HG03060 (cell line): ENCODE measurements at regions not wholly inside any gene's neighbourhood (a gene's known extent, or its start where the extent isn't known, plus 50 kb on each side); places are given as distances from the start of the nearest gene placed in this dataset.
"Not testable (repeated sequence)": the region's sequence is repeated elsewhere in the genome, so short reads cannot be mapped to it uniquely, and the experiment has no call there.

Source experiments
- ATAC-seq: cut with Tn5 transposase; IDR thresholded peaks from one replicate; pipeline ENCODE4 v1.9.1; 2021; ENCODE audit warnings: low read depth, moderate number of reproducible peaks; ENCODE audit not compliant: unreplicated experiment

DNA sequence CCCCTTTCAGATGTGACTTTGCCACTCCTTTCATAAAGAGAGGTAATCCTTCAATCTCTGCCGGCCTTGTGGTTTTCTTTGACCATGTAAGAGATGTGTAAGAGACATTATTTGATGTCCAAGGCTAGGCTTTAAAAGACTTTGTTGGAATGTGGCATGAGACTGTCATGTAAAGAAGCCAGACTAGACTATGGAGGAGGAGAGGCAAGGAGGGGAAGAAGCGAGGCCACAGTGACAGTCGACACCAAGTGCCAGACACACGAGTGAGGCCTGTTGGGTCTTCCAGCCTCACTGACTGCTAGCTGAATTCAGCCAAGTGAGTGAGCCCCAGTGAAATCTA lies 1013.3 kb downstream of the MAT2B start:
- no peak for ATAC-seq

- ATAC-seq = no peak
These were observed 1026.9 kb downstream of the MAT2B start for GRCh38 chr5:164532235-164532900.

DNA sequence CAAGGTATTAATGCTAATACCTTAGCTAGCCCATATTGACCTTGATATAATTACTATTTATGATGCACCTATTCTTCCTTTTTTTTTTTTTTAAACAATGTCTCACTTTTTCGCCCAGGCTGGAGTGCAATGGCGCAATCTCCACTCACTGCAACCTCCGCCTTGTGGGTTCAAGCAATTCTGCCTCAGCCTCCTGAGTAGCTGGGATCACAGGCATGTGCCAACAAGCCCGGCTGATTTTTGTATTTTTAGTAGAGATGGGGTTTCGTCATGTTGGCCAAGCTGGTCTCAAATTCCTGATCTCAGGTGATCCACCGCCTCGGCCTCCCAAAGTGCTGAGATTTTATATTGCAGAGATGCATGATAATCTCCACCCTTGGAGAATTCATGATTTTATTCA lies 1028.0 kb downstream of the MAT2B start:
- not testable (repeated sequence) for ATAC-seq

- ATAC-seq = no peak
These were observed 1034.8 kb downstream of the MAT2B start for GRCh38 chr5:164540174-164540573.

DNA sequence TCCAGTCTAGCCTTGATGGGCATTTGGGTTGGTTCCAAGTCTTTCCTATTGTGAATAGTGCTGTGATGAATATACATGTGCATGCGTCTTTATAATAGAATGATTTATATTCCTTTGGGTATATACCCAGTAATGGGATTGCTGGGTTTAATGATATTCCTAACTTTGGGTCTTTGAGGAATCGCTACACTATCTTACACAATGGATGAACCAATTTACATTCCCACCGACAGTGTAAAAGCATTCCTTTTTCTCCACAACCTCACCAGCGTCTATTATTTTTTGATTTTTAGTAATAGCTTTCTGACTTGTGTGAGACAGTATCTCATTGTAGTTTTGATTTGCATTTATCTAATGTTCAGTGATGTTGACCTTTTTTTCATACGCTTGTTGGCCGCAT lies 1040.1 kb downstream of the MAT2B start:
- no peak for ATAC-seq

DNA sequence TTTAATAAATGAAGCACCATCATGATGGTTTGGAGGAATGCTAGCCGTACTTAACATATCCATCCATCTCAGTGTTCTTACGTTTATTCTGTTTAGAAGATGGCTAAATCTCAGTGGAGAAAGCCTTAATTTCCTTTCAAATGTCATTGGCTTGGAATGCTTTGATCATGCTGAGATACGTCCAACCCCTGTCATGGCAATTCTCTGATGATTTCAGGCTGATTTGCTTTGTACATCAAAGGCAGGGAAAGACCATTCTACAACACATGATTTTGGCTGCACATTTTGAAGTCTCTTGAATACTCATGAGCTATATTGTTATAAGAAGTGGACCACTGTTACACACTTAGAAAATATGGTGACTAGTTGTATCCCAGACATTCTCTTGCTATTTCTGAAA lies 1048.4 kb downstream of the MAT2B start:
- no peak for ATAC-seq

- no peak for ATAC-seq
These were observed 1050.4 kb downstream of the MAT2B start for GRCh38 chr5:164555809-164556208.

DNA sequence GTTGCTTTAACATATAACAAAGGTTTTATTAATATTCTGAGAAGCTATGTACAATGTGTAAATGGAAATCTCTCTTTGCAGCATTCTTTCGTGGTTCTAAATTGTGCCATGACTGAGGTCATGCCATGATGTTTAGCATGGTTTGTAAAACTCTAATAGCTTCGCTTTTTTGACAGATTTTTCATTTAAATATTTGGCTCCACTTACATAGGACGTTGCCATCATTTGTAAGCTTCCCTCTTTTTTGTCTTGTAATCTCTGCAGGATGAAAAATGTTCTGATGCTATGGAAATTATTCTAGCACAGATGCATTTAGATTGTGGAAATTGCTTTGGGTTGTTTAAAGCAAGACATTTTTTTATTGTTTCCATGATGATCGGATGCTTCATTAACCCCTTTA lies 1054.8 kb downstream of the MAT2B start:
- no peak for ATAC-seq

GRCh38 chr5:164561933-164562872 lies 1056.8 kb downstream of the MAT2B start:
- ATAC-seq = no peak

DNA sequence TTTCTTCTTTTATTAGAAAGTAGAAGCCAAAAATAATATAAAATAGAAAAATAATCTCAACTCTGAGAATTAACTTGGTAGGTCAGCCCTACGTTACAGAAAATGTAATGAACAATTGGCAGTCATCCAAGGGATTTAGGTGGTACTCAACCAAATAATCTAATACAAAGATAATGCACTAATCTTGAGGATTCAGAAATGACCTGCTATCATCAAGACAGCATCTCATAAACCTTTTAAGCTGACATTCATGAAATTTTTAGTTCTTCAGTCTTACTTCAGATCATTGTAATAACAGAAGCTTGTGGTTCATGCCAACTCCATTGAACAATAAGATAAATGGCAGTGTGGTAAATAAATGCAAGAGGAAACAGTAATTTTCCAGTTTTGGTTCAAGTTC lies 1058.0 kb downstream of the MAT2B start:
- ATAC-seq = no peak

DNA sequence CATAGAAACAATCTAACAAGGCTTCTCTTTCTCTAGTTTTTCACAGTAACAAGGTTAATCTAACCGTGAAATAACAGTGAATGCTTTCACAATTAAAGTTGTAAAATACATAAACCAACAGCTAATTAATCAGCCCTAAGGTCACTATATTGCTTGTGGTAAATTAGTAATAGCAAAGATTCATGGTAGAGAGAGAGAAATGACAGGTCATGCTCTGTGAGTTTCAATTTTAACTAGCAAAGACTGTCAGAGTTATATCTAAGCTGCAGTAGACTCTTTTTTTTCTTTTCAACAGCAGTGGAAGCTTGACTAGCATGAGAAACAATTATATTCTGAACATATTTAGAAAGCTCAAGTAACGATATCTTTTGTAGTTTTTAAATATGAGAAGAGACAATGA lies 1068.0 kb downstream of the MAT2B start:
- ATAC-seq = no peak

DNA sequence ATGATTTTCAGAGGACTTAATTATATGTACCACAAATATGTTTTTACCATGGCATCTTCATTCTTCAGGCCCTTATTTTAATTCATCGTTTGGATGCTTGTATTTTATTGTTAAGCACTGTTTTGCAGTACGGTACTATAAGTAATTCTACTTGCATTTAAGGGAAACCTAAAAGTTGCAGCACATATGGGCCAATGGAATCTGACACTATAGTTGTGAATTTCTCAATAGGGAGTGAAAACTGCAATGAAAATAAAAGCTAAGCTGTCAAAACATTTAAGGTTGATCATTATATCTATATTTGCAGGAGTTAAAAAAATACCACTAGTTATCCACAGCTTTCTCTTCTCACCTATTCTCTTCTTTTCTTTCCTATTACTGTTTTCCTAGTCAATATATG lies 1071.8 kb downstream of the MAT2B start:
- ATAC-seq = no peak

GRCh38 chr5:164577742-164578141 lies 1072.3 kb downstream of the MAT2B start:
- ATAC-seq = no peak

DNA sequence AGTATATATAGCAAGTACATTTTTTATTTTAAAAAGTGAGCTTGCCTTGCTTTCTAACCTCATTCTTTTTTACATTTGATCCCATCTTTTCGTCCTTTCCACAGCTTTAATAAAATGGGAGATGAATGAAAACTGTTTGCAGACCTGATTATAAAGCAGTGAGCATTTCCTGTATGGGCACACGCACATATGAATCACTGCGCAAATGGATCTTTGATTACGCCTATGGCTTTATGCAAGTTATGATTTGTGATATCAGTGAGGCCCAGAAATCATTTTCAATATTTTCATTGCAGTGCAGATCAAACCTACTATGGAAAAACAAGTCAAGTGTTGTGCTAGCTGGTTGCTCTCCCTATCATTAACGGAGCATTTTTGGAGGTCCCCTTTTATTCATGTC lies 1073.0 kb downstream of the MAT2B start:
- no peak for ATAC-seq

DNA sequence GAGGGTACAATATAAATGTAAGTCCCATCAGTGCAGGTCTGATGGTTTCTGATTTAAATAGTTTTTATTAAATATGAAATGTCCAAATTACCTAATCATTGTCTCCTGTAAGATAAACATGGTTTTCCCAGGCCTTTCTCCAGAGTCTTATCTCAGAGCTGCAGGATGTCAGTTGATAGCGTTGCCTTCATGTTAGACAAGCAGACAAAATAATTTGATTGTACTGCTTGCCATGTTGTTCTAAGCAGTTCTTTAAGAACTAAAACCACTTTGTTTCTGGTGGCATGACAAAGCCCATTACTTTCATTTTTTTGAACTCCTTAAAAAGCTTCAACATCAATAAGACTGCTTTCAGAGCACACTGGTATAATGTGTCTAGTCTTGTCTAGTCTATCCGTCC lies 1073.5 kb downstream of the MAT2B start:
- ATAC-seq = no peak

GRCh38 chr5:164580155-164580554 lies 1074.7 kb downstream of the MAT2B start:
- no peak for ATAC-seq

GRCh38 chr5:164581889-164582288 lies 1076.5 kb downstream of the MAT2B start:
- no peak for ATAC-seq

GRCh38 chr5:164593982-164594381 lies 1088.6 kb downstream of the MAT2B start:
- ATAC-seq = no peak

DNA sequence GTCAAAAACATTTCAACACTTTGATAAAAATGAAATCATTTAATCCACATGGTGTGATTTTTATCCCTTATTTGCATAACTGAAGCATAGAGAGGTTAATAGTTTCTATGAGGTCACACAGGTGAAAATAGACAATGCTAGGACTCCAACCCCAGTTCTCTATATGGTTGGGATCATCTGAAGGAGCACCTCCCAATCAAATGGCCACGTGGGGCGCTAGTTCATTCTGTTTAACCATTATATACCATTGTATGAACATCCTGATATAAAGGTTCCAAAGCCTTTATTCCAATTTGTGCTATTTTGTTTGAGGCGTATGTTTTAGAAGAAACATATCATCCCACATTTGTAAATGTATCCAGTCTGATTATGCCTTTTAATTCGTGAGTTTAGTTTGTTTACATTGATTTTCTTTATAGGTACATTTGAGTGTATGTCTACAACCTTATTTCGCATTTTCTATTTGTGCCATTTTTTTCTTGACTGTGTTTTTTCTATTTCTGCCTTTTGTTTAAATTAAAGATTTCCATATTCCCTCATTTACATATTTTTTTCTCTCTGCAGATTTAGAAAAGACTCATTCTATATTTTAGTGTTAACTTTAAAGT lies 1092.0 kb downstream of the MAT2B start:
- ATAC-seq = peak; percentile 74

GRCh38 chr5:164600274-164600673 lies 1094.9 kb downstream of the MAT2B start:
- ATAC-seq = no peak

- no peak for ATAC-seq
These were observed 1095.6 kb downstream of the MAT2B start for GRCh38 chr5:164600929-164601535.
